Endothelial cell (in vitro differentiated cells): ENCODE measurements at regions not wholly inside any gene's neighbourhood (a gene's known extent, or its start where the extent isn't known, plus 50 kb on each side); places are given as distances from the start of the nearest gene placed in this dataset.
"Not testable (repeated sequence)": the region's sequence is repeated elsewhere in the genome, so short reads cannot be mapped to it uniquely, and the experiment has no call there.

ENCODE experiments used
- DNase-seq: peaks from one replicate; pipeline ENCODE4 v3.0.0; 2021; ENCODE audit warnings: low spot score
- H3K27ac Mint-ChIP-seq: one replicate; pipeline ENCODE4 v1.8.0; 2021; ENCODE audit warnings: mixed read lengths, inconsistent platforms; ENCODE audit not compliant: unreplicated experiment
- H3K27me3 Mint-ChIP-seq: one replicate; pipeline ENCODE4 v1.8.0; 2021; ENCODE audit warnings: mild to moderate bottlenecking, moderate library complexity, mixed read lengths, inconsistent platforms; ENCODE audit not compliant: unreplicated experiment
- H3K36me3 Mint-ChIP-seq: one replicate; pipeline ENCODE4 v1.8.0; 2021; ENCODE audit warnings: mild to moderate bottlenecking, low read depth, mixed read lengths, inconsistent platforms; ENCODE audit not compliant: unreplicated experiment
- H3K4me1 Mint-ChIP-seq: one replicate; pipeline ENCODE4 v1.8.0; 2021; ENCODE audit warnings: mild to moderate bottlenecking, mixed read lengths, inconsistent platforms; ENCODE audit not compliant: unreplicated experiment
- H3K4me3 Mint-ChIP-seq: one replicate; pipeline ENCODE4 v1.8.0; 2021; ENCODE audit warnings: mild to moderate bottlenecking, mixed read lengths, inconsistent platforms; ENCODE audit not compliant: unreplicated experiment
- H3K9me3 Mint-ChIP-seq: one replicate; pipeline ENCODE4 v1.8.0; 2021; ENCODE audit warnings: mixed read lengths, inconsistent platforms; ENCODE audit not compliant: unreplicated experiment
- TF ChIP-seq, protein P1 (sequence below): fragments of 200-600 bp; sonication (generic); IDR thresholded peaks from one replicate; pipeline ENCODE4 v1.5.0; 2021; ENCODE audit warnings: antibody characterized with exemption; ENCODE audit not compliant: unreplicated experiment

DNA sequence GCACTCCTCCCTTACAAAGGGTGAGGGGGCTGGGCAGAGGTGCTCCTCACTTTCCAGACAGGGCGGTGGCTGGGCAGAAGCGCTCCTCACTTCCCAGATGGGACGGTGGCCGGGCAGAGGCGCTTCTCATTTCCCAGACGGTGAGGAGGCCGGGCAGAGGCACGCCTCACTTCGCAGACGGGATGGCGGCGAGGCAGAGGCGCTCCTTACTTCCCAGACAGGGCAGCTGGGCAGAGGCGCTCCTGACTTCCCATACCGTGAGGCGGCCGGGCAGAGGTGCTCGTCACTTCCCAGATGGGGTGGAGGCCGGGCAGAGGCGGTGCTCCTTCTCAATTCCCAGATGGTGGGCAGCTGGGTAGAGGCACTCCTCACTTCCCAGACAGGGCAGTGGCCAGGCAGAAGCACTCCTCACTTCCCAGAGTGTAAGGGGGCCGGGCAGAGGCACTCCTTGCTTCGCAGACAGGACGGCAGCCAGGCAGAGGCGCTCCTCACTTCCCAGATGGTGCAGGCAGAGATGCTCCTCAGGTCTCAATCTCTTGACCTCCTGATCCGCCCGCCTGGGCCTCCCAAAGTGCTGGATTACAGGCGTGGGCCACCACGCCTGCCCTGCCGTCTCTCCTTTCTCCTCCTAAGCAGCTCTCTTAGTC lies 1623.9 kb upstream of the GOT2 start:
- not testable (repeated sequence) for H3K27ac Mint-ChIP-seq, DNase-seq, H3K4me3 Mint-ChIP-seq, H3K27me3 Mint-ChIP-seq, H3K36me3 Mint-ChIP-seq, H3K4me1 Mint-ChIP-seq, H3K9me3 Mint-ChIP-seq

DNA sequence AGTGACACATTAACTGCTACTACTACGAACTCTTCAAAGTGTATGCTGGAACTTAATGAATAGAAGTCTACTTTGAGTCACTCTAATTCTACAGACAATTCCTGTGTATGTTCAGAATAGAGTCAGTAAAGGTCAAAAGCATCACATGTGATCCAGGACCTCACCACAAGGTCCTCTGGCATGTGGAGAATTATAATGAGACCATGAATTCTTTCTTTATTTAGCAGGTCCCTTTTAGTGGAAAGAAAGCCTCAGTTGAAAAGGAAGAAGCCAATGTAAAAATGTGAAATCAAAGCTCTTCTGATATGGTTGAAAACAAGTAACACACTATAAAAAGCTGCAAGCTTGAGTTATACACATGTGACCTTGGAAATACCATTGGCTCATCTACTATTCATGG lies 1612.1 kb upstream of the GOT2 start:
- Mint-ChIP-seq H3K9me3 (no peaks in the 10 kb centered on the region), H3K4me1 (peaks cover 6% of the 10 kb centered on the region), H3K27me3 (peaks cover 1% of the 10 kb centered on the region), H3K36me3 (no peaks in the 10 kb centered on the region), H3K4me3 (no peak overlapping the region), H3K27ac (no peak overlapping the region)
- TF ChIP-seq, protein P1, sequence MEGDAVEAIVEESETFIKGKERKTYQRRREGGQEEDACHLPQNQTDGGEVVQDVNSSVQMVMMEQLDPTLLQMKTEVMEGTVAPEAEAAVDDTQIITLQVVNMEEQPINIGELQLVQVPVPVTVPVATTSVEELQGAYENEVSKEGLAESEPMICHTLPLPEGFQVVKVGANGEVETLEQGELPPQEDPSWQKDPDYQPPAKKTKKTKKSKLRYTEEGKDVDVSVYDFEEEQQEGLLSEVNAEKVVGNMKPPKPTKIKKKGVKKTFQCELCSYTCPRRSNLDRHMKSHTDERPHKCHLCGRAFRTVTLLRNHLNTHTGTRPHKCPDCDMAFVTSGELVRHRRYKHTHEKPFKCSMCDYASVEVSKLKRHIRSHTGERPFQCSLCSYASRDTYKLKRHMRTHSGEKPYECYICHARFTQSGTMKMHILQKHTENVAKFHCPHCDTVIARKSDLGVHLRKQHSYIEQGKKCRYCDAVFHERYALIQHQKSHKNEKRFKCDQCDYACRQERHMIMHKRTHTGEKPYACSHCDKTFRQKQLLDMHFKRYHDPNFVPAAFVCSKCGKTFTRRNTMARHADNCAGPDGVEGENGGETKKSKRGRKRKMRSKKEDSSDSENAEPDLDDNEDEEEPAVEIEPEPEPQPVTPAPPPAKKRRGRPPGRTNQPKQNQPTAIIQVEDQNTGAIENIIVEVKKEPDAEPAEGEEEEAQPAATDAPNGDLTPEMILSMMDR = no peak
- DNase-seq = no peak

DNA sequence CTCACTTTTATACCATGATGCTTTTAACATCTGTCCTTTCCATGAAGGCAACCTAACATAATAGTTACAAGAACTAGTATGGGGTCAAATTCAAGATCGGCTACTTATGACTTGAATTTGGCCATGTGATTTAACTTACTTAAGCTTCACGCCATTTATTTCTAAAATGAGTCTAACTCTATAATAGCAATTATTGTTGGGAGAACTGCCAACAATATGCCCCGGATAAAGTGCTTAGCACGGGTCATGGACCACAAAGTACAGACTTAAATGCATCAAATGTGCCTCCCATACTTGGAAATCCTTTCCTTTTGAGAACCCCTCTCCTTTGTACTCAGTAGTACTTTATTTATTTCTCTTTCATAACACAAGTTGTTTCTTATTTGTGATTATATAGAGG lies 1603.6 kb upstream of the GOT2 start:
- Mint-ChIP-seq H3K36me3 (no peaks in the 10 kb centered on the region), H3K9me3 (no peaks in the 10 kb centered on the region), H3K4me1 (no peaks in the 10 kb centered on the region), H3K4me3 (no peak overlapping the region), H3K27me3 (no peaks in the 10 kb centered on the region), H3K27ac (no peak overlapping the region)
- DNase-seq = no peak
- TF ChIP-seq, protein P1 = no peak

DNA sequence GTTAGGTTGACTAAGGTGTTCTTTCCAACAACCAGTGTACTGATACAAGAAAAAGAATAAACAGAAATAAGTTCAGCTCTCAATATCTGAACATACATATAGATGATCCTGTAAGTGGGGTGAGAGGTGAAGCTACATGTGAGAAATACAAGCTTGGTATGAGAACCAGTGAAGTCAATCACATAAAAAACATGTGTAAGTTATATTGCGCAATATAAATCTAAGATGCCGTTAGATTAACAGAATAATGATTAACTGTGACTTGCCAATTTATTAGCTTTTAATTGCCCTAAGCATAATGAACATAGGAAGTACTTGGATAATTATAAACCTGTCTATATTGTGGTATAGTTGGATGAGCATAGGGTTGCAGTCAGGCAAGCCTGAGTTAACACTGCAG lies 1597.1 kb upstream of the GOT2 start:
- H3K4me1 Mint-ChIP-seq = no peaks in the 10 kb centered on the region
- H3K27ac Mint-ChIP-seq = no peak overlapping the region
- TF ChIP-seq, protein P1 = no peak
- no peak for DNase-seq
- H3K27me3 Mint-ChIP-seq = no peaks in the 10 kb centered on the region
- no peaks in the 10 kb centered on the region for H3K9me3 Mint-ChIP-seq
- no peak overlapping the region for H3K4me3 Mint-ChIP-seq
- no peaks in the 10 kb centered on the region for H3K36me3 Mint-ChIP-seq

DNA sequence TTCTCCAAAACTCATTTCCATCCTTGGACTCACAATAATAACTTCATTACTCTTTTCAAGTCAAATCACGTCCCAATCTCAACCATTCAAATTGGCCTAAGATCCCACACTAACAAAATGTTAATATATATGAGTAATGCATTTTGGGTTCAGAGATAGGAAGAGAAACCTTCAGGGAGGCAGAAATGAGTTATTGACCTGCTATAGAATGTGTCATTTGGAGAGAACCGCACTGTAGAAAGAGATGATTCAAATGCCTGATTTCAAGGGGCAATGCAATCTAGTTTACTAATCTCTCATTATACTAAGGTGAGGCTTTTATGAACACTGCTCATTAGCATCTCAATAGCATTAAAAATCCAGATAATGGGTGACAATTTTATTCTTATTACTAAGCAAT lies 1595.0 kb upstream of the GOT2 start:
- H3K9me3 Mint-ChIP-seq = no peaks in the 10 kb centered on the region
- no peak overlapping the region for H3K4me3 Mint-ChIP-seq
- TF ChIP-seq, protein P1 = no peak
- DNase-seq = no peak
- H3K36me3 Mint-ChIP-seq = no peaks in the 10 kb centered on the region
- no peak overlapping the region for H3K27ac Mint-ChIP-seq
- H3K27me3 Mint-ChIP-seq = no peaks in the 10 kb centered on the region
- no peaks in the 10 kb centered on the region for H3K4me1 Mint-ChIP-seq
